22Rv1 (cell line): ENCODE measurements at regions not wholly inside any gene's neighbourhood (a gene's known extent, or its start where the extent isn't known, plus 50 kb on each side); places are given as distances from the start of the nearest gene placed in this dataset.

Source experiments
- CTCF ChIP-seq: fragments of 450-650 bp; IDR thresholded peaks from 2 replicates; pipeline ENCODE4 v1.5.1; 2017; ENCODE audit warnings: mild to moderate bottlenecking
- ZFX ChIP-seq: fragments of 450-650 bp; IDR thresholded peaks from 2 replicates; pipeline ENCODE4 v1.6.1; 2017; ENCODE audit warnings: antibody characterized with exemption, borderline replicate concordance

- no peak for TF ChIP-seq CTCF
- no peak for TF ChIP-seq ZFX
These were observed 54.0 kb upstream of the CCBE1 start for GRCh38 chr18:59751186-59751585.
